Suprapubic skin (tissue), 4 donors: ENCODE measurements at regions not wholly inside any gene's neighbourhood (a gene's known extent, or its start where the extent isn't known, plus 50 kb on each side); places are given as distances from the start of the nearest gene placed in this dataset.

ENCODE experiments used
- CTCF ChIP-seq, 2 donors: fragments of 200-600 bp in 1 of 2; fragments of 450-650 bp in 1 of 2; sonication (generic) in 1 of 2; IDR thresholded peaks; one replicate each; pipeline ENCODE4 v1.5.1; 2016 to 2019; ENCODE audit warnings: antibody characterized with exemption in 2 of 2, mild to moderate bottlenecking in 1 of 2, moderate library complexity in 1 of 2
- POLR2A ChIP-seq, 2 donors: fragments of 450-650 bp; IDR thresholded peaks; one replicate each; pipeline ENCODE4 v1.6.1; 2017; ENCODE audit warnings: antibody characterized with exemption in 2 of 2, mild to moderate bottlenecking in 2 of 2, moderate library complexity in 2 of 2
- POLR2AphosphoS5 ChIP-seq, 3 donors: sonication (generic); formaldehyde crosslinking; IDR thresholded peaks; one replicate each; pipeline ENCODE4 v1.6.1; 2017; ENCODE audit warnings: antibody characterized with exemption in 3 of 3

DNA sequence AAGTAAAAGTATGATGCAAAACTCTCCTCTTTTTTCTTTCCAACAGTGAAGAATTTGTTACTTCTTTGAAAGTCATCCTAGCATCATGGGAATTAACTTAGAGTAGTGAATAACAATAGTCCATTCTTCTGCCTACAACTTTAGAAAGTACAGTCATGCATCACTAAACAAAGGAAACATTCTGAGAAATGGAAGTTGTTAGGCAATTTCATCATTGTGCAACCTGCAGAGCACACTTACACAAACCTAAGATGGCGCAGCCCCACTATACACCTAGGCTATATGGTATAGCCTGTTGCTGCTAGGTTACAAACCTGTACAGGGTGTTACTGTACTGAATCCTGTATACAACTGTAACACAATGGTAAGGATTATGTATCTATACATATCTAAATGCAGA is 1209.3 kb upstream of the C9orf72 start:
- TF ChIP-seq POLR2A (IDR thresholded peaks at IDR 0.05): no peak
- TF ChIP-seq POLR2AphosphoS5 (IDR thresholded peaks at IDR 0.05): no peak
- TF ChIP-seq CTCF (IDR thresholded peaks at IDR 0.05): no peak
